ENCODE measurements at regions not wholly inside any gene's neighbourhood (a gene's known extent, or its start where the extent isn't known, plus 50 kb on each side); places are given as distances from the start of the nearest gene placed in this dataset.

DNA sequence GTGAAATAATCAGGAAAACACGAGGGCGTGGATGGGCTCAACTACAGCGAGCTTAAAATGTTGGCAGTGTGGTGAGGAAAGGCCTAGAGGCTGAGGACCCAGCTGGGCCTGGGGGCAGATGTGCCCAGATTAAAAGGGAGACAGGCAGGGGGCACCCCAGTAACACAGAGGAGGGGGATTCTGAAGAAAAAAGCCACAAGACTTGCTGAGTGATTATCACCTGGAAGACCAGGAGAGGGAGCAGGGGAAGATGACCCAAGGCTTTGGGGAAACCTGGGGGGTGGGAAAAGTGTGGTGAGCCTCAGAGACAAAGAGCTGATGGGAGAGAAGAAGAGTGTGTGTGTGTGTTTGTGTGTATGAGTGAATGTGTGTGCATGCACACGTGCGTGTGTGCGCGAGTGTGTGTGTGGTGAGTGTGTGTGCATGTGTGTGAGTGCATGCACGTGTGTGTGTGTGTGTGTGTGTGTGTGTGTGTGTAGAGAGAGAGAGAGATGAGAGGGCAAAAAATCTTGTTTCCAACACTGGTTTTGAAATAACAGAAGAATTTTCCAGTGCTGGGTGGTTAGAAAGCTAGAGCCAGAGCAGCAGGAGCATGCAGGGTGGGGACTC, 500.5 kb downstream of the BUD13 start:
- TF ChIP-seq POLR2A (IDR thresholded peaks at IDR 0.05): no peak
- TF ChIP-seq, protein P1, sequence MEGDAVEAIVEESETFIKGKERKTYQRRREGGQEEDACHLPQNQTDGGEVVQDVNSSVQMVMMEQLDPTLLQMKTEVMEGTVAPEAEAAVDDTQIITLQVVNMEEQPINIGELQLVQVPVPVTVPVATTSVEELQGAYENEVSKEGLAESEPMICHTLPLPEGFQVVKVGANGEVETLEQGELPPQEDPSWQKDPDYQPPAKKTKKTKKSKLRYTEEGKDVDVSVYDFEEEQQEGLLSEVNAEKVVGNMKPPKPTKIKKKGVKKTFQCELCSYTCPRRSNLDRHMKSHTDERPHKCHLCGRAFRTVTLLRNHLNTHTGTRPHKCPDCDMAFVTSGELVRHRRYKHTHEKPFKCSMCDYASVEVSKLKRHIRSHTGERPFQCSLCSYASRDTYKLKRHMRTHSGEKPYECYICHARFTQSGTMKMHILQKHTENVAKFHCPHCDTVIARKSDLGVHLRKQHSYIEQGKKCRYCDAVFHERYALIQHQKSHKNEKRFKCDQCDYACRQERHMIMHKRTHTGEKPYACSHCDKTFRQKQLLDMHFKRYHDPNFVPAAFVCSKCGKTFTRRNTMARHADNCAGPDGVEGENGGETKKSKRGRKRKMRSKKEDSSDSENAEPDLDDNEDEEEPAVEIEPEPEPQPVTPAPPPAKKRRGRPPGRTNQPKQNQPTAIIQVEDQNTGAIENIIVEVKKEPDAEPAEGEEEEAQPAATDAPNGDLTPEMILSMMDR (IDR thresholded peaks at IDR 0.05): no peak

All from prostate gland (tissue), 2 donors.